HUDEP-2 (cell line): ENCODE measurements at regions not wholly inside any gene's neighbourhood (a gene's known extent, or its start where the extent isn't known, plus 50 kb on each side); places are given as distances from the start of the nearest gene placed in this dataset.
"Not testable (repeated sequence)": the region's sequence is repeated elsewhere in the genome, so short reads cannot be mapped to it uniquely, and the experiment has no call there.

ENCODE experiments used
- DNase-seq, 76 experiments: peaks; one replicate each; lab custom pipeline; 2025; ENCODE audit not compliant: unreplicated experiment in 76 of 76; lab: John Stamatoyannopoulos, UW

- DNase-seq: no peak
Observed at GRCh38 chr10:35780970-35781642, 139.0 kb upstream of the FZD8 start.

DNA sequence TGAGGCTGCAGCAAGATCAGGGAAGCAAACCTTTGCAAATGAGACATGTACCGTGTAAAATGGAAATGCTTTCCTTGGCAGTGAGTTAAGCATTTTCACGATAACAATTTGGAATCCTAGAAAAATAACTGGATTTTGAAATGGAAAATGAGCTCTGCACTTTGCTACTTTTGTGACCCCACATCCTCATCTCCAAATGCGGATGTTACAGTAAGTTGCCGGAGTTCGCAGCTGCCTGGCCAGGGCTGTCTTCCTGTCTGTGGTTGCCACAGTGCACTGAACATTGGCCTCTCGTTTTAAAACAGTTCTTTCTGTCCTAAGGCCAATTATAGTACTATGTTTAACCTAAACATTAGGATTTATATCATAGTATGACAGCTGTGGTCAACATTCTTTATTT, 136.2 kb upstream of the FZD8 start:
- DNase-seq: no peak

- not testable (repeated sequence) for DNase-seq
Observed at GRCh38 chr10:35776557-35776956, 134.5 kb upstream of the FZD8 start.

- DNase-seq: no peak
Observed at GRCh38 chr10:35774109-35774508, 132.0 kb upstream of the FZD8 start.

DNA sequence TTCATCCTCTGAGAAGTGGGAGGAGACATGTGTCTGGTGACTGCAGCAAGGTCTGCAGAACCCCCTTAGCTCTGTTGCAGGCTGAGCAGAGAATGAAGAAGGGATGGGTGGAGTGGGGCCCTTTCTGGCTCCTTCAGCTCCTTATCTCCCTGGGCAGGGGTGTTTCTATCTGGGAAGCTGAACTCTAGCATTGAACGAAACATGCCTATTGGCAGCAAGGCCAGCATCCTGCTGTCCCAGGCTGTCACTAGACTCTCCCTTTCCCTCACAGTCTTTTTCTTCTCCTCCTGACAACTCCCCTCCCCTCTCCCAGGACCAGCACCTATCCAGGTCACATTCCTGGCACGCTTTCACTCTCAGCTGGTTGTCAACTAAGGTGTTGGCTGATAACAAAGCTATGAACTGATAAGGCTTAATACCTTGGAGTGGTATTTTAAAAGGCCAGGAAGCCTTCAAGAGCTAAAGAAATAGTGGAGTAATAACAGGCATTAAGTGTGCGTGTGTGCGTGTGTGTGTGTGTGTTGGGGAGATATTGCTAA, 128.8 kb upstream of the FZD8 start:
- no peak for DNase-seq

DNA sequence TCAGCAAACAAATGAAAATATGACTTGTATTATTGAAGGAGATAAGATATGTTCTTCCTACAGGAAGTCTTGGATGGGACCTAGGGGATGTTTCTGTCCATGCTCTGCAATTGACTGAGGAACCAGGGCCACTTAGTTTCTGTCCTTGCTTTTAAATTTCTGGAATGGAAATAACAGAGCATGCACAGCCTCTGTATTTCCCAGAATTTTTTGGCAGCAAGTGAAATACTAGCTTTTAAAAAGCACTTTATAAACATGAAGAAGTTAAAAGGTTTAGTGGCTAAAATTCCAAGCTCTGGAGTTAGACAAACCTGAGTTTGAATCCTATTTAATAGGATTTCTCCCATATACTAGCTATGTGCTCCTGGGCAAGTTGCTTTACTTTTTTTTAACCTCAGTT, 127.7 kb upstream of the FZD8 start:
- DNase-seq: no peak

DNA sequence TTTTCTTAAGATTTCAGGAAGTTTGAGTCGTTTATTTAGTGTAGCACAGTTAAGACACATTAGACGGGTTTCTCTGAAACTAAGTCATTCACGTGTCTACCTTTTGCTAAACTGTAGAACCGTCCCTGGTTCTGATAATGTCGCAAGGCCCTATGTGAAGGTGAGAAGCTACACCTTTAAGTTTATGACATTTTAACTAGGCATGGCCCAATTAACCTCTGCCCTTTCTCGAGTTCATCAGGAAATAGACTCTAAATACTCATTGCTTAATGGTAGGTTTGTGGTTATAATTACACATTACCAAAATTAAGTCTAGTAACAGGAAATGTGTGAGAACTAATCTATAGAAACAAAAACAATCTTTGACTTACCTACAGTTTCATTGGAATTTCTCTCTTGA, 126.6 kb upstream of the FZD8 start:
- no peak for DNase-seq

DNA sequence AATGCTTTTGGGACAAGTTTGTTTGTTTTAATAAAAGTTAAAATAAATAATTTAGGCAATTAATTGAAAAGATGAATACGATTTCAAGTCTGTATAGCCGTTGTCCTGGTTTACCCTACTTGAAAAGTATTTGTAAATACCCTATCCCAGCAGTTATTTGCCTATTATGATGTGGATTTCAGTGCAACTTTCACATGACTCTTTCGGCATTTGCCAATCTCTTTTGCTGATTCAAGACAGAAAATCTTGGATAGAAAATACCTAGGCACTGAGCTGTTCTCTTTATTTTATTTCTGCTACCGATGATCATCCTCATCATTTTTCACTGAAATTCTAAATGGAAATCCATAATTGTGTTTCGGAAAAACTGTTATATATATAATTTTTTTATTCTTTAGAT, 125.9 kb upstream of the FZD8 start:
- no peak for DNase-seq

DNA sequence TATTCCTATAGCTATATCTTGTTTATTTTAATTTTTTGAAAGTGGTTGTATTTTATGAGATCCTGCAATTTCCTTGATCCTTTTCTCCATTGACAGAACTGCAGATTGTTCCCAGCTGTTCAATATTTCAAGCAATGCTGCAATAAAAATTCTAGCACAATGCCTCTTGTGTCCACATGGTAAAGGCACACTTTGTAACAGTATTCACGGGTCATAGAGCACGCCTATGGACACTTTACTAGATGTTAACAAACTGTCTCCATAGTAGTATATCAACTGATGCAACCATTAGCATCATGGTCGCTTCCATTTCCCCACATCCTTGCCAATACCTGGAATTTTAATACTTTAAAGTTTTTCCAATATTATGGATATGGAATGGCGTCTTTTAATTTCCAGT, 123.9 kb upstream of the FZD8 start:
- DNase-seq: no peak

GRCh38 chr10:35765066-35765527, 123.0 kb upstream of the FZD8 start:
- DNase-seq: no peak

GRCh38 chr10:35762311-35763030, 120.4 kb upstream of the FZD8 start:
- no peak for DNase-seq

DNA sequence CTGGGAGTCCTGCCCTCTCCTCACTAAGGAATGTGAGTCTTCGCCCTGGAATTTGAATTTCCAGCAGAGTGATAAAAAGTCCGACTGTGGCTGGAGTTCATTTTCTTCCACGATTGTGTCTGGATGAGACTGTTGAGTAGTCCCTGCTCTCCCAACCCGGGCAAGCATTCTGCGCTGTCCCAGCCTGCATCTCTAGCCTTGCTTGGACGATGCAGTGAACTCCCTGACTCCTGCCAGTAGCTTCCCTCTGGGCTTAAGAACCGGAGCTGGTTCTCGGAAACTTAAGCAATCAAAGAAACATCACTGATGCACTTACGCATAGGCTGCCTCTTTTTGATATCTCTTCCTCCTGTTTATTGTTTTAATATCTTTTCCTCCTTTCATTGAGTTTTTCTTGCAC, 116.0 kb upstream of the FZD8 start:
- DNase-seq: no peak

DNA sequence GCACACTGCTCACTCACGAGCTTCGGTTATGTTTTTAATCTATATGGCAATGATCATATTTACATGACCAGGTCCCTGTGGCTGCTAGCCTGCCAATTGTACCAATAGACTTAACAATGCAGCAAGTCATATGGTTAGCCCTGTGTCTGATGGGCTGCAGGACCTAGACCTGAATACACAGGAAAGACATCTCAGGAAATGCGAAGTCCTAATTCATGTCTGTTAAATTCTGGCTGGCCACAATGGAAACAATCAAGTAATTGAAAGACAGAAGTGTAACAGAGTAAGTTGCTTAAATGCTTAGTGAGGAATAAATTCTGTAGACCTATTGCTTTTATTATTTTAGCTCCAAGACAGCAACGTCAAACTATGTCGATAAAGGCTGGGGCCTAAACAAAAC, 112.4 kb upstream of the FZD8 start:
- no peak for DNase-seq

GRCh38 chr10:35752469-35753461, 110.7 kb upstream of the FZD8 start:
- DNase-seq: no peak

DNA sequence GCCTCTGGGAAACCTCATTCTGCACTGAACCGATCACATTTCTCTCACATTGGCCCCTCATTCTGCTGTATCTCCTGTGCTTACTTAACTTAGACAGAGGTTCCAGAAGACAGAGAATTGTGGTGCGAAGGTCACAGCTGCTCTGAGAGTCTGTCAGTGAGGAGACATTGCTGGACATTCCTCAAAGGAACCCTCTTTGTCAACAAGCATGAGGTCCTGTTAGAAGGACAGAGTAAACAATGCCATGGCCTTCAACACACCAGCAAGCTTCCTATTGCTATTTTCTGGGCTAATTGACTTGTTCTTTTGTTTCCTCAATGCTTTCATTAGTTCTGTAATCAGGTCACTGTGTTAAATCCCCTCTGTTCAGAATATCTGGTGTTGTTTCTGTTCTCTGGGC, 109.3 kb upstream of the FZD8 start:
- no peak for DNase-seq

- no peak for DNase-seq
Observed at GRCh38 chr10:35749230-35749629, 107.1 kb upstream of the FZD8 start.

- no peak for DNase-seq
Observed at GRCh38 chr10:35745617-35746403, 103.7 kb upstream of the FZD8 start.

- no peak for DNase-seq
Observed at GRCh38 chr10:35743851-35744250, 101.8 kb upstream of the FZD8 start.

GRCh38 chr10:35743351-35743750, 101.3 kb upstream of the FZD8 start:
- no peak for DNase-seq

- no peak for DNase-seq
Observed at GRCh38 chr10:35739998-35740397, 97.9 kb upstream of the FZD8 start.
